Endothelial cell of umbilical vein (primary cell): ENCODE measurements at regions not wholly inside any gene's neighbourhood (a gene's known extent, or its start where the extent isn't known, plus 50 kb on each side); places are given as distances from the start of the nearest gene placed in this dataset.

Source experiments
- BruUV-seq: library from RNA; stranded (reverse); fragments of 400-500 nt; replicated peaks from 2 replicates; lab custom pipeline; 2021; lab: Mats Ljungman, UMichigan
- CTCF ChIA-PET: fragments of 300-600, 350-600 bp; sonication (Branson Sonifier 250); formaldehyde crosslinking; loops from one replicate; lab custom pipeline; 2021; ENCODE audit warnings: antibody characterized with exemption, inconsistent platforms; lab: Charles Lee
- POLR2A ChIA-PET: fragments of 300-600, 350-600 bp; sonication (Branson Sonifier 250); formaldehyde crosslinking; loops from one replicate; lab custom pipeline; 2021; ENCODE audit warnings: antibody characterized with exemption, inconsistent platforms; lab: Charles Lee
- DNase-seq: peaks from one replicate; pipeline ENCODE4 v3.0.0-alpha.2; 2011; ENCODE audit warnings: low read depth, low spot score
- FAIRE-seq: peaks from 2 replicates; lab custom pipeline; 2011; peaks lifted over from hg19 to GRCh38; lab: Jason Lieb, UNC
- H2AFZ ChIP-seq: 2 replicates; pipeline ENCODE4 v1.6.0; 2012; ENCODE audit warnings: low read depth, low read length, control low read depth, inconsistent platforms
- H3K27ac ChIP-seq: 2 replicates; pipeline ENCODE4 v1.5.1; 2011; ENCODE audit warnings: low read depth, mild to moderate bottlenecking, control low read depth, low read length, moderate library complexity; ENCODE audit not compliant: insufficient read depth
- H3K27me3 ChIP-seq, 2 experiments: 2 replicates each; pipeline versions ENCODE4 v1.6.0 to v1.6.1; 2011; ENCODE audit warnings: low read length in 2 of 2, mixed read lengths in 1 of 2; ENCODE audit not compliant: control insufficient read depth in 2 of 2, insufficient read depth in 2 of 2
- H3K36me3 ChIP-seq, 2 experiments: 2 replicates in 1 of 2; 3 replicates in 1 of 2; pipeline ENCODE4 v1.5.1; 2011; ENCODE audit warnings: low read length in 2 of 2, mild to moderate bottlenecking in 1 of 2, moderate library complexity in 1 of 2; ENCODE audit not compliant: control insufficient read depth in 2 of 2, insufficient read depth in 2 of 2; ENCODE audit errors: extremely low read depth in 1 of 2
- H3K4me1 ChIP-seq: 3 replicates; pipeline ENCODE4 v1.5.1; 2011; ENCODE audit warnings: mild to moderate bottlenecking, low read length; ENCODE audit not compliant: control insufficient read depth, insufficient read depth; ENCODE audit errors: extremely low read depth
- H3K4me2 ChIP-seq: 2 replicates; pipeline ENCODE4 v1.6.1; 2011; ENCODE audit warnings: low read length, control low read depth, mixed read lengths; ENCODE audit not compliant: insufficient read depth
- H3K4me3 ChIP-seq, 3 experiments: fragments of 200-600 bp in 1 of 3; sonication (generic), shearing (Covaris generic) in 1 of 3; replicated peaks in 1 of 3; 2 replicates each; pipeline ENCODE4 v1.5.1; 2011 to 2016; ENCODE audit warnings: control low read depth in 3 of 3, low read length in 3 of 3, mild to moderate bottlenecking in 2 of 3, inconsistent platforms in 1 of 3, low read depth in 1 of 3, moderate library complexity in 1 of 3; ENCODE audit not compliant: insufficient read depth in 1 of 3
- H3K79me2 ChIP-seq: 2 replicates; pipeline ENCODE4 v1.6.0; 2012; ENCODE audit warnings: low read length, inconsistent platforms; ENCODE audit not compliant: control insufficient read depth, insufficient read depth
- H3K9ac ChIP-seq: replicated peaks from 2 replicates; pipeline ENCODE3; 2011; ENCODE audit warnings: low read length, control low read depth; ENCODE audit not compliant: insufficient read depth; ENCODE audit errors: extremely low read depth
- H3K9me1 ChIP-seq: replicated peaks from 3 replicates; pipeline ENCODE4 v1.6.0; 2011; ENCODE audit warnings: mild to moderate bottlenecking, low read length; ENCODE audit not compliant: control insufficient read depth, insufficient read depth; ENCODE audit errors: extremely low read depth
- H3K9me3 ChIP-seq: replicated peaks from 2 replicates; pipeline ENCODE4 v1.5.1; 2012; ENCODE audit warnings: low read length, inconsistent platforms; ENCODE audit not compliant: control insufficient read depth, insufficient read depth
- H4K20me1 ChIP-seq: replicated peaks from 2 replicates; pipeline ENCODE3; 2011; ENCODE audit warnings: mild to moderate bottlenecking, low read length; ENCODE audit not compliant: control insufficient read depth, insufficient read depth; ENCODE audit errors: extremely low read depth
- CTCF ChIP-seq, 2 donors: IDR thresholded peaks; 1 replicate in 1 of 2; 2 replicates in 1 of 2; pipeline ENCODE4 v1.5.1; 2011; ENCODE audit warnings: low read length in 2 of 2, mild to moderate bottlenecking in 2 of 2, moderate library complexity in 2 of 2, control low read depth in 1 of 2, inconsistent platforms in 1 of 2, low read depth in 1 of 2; ENCODE audit not compliant: insufficient read depth in 1 of 2; ENCODE audit errors: extremely low read depth in 1 of 2
- EZH2 ChIP-seq: IDR thresholded peaks from 2 replicates; pipeline ENCODE4 v1.6.1; 2012; ENCODE audit warnings: borderline replicate concordance, low read depth, mild to moderate bottlenecking, moderate library complexity, low read length, inconsistent platforms; ENCODE audit not compliant: severe bottlenecking
- FOS ChIP-seq: IDR thresholded peaks from 2 replicates; pipeline ENCODE4 v1.6.1; 2011; ENCODE audit warnings: mild to moderate bottlenecking, low read length, moderate library complexity, borderline replicate concordance; ENCODE audit not compliant: insufficient read depth
- GATA2 ChIP-seq: IDR thresholded peaks from 2 replicates; pipeline ENCODE4 v1.7.0; 2011; ENCODE audit warnings: low read depth, mild to moderate bottlenecking, moderate library complexity, mixed read lengths, low read length; ENCODE audit not compliant: insufficient read length, insufficient read depth
- JUN ChIP-seq: IDR thresholded peaks from 2 replicates; pipeline ENCODE4 v1.6.1; 2011; ENCODE audit warnings: borderline replicate concordance, low read depth; ENCODE audit not compliant: insufficient read length, insufficient read depth
- MYC ChIP-seq: IDR thresholded peaks from one replicate; pipeline ENCODE4 v1.6.1; 2011; ENCODE audit warnings: mild to moderate bottlenecking, low read depth, low read length
- POLR2A ChIP-seq: IDR thresholded peaks from 2 replicates; pipeline ENCODE4 v1.6.1; 2012; ENCODE audit warnings: low read depth, mild to moderate bottlenecking, control low read depth, low read length
- POLR2AphosphoS5 ChIP-seq: IDR thresholded peaks from 2 replicates; pipeline ENCODE4 v1.6.1; 2012; ENCODE audit warnings: low read depth, mild to moderate bottlenecking, control low read depth, low read length, moderate library complexity; ENCODE audit not compliant: insufficient read depth
- dilution Hi-C: fragments of 300-500 bp; cut with MboI; formaldehyde crosslinking; loops from one replicate; pipeline ENCODE4 v1.15.0; 2019; ENCODE audit warnings: low sequenced_read_pairs; ENCODE audit not compliant: extremely low pct_ligation_motif_present
- intact Hi-C: fragments of 100-400 bp; cut with micrococcal nuclease; formaldehyde crosslinking; loops from one replicate; pipeline ENCODE4 v1.10.0; 2022
- TF ChIP-seq, protein P1 (sequence below): IDR thresholded peaks from 2 replicates; pipeline ENCODE4 v1.6.1; 2011; ENCODE audit not compliant: insufficient read depth, insufficient read length

DNA sequence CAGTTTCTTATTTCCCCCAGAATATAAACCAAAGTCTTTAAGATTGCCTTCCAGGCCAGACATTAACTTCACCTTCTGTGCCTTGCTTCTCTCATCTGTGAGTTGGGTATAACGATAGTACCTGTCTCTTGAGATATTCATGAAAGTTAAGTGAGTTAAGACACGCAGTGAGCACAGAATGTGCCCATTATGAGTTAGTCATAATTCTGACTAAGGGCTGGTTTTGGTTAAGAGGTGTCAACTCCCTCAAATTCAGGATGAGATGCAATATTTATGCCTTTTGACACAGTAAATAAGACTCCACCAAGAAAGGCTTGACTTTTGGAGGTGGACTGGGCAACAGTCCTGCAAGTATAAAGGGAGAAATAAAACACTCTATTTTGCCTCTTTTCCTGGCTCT, 528.7 kb upstream of the IGFBP3 start:
- POLR2A ChIA-PET = no interaction called here
- no TSS peak for BruUV-seq

More for the DNA sequence above, 528.7 kb upstream of the IGFBP3 start:
- Histone ChIP-seq H3K27ac (no peak overlapping the region), H2AFZ (no peak overlapping the region), H3K9ac (no peak overlapping the region), H3K4me3 (no peak overlapping the region), H3K36me3 (no peaks in the 10 kb centered on the region), H3K4me1 (no peaks in the 10 kb centered on the region), H3K9me1 (no peaks in the 10 kb centered on the region), H4K20me1 (no peaks in the 10 kb centered on the region), H3K9me3 (no peaks in the 10 kb centered on the region), H3K27me3 (peaks cover 3% of the 10 kb centered on the region in 2 experiments), H3K4me2 (no peak overlapping the region), H3K79me2 (no peaks in the 10 kb centered on the region)
- TF ChIP-seq GATA2 (no peak), JUN (no peak), FOS (no peak), EZH2 (no peak), POLR2AphosphoS5 (no peak), POLR2A (no peak), CTCF (IDR thresholded peaks at IDR 0.05; ENCODE audit: extremely low read depth in 1 of 2, insufficient read depth in 1 of 2, low read depth in 1 of 2, low read length in 2 of 2) (no peak), MYC (no peak)
- TF ChIP-seq, protein P1, sequence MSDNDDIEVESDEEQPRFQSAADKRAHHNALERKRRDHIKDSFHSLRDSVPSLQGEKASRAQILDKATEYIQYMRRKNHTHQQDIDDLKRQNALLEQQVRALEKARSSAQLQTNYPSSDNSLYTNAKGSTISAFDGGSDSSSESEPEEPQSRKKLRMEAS = no peak
- dilution Hi-C loops = no loop called here
- FAIRE-seq (no peak), DNase-seq (no peak)
- intact Hi-C loops = no loop called here
- CTCF ChIA-PET = no interaction called here
